Suprapubic skin (tissue), 3 donors: ENCODE measurements at regions not wholly inside any gene's neighbourhood (a gene's known extent, or its start where the extent isn't known, plus 50 kb on each side); places are given as distances from the start of the nearest gene placed in this dataset.

Source experiments
- CTCF ChIP-seq, 2 donors: fragments of 200-600 bp in 1 of 2; fragments of 450-650 bp in 1 of 2; sonication (generic) in 1 of 2; IDR thresholded peaks; one replicate each; pipeline ENCODE4 v1.5.1; 2016 to 2019; ENCODE audit warnings: antibody characterized with exemption in 2 of 2, mild to moderate bottlenecking in 1 of 2, moderate library complexity in 1 of 2
- POLR2A ChIP-seq, 2 donors: fragments of 450-650 bp; IDR thresholded peaks; one replicate each; pipeline ENCODE4 v1.6.1; 2017; ENCODE audit warnings: antibody characterized with exemption in 2 of 2, mild to moderate bottlenecking in 2 of 2, moderate library complexity in 2 of 2

GRCh38 chr3:103950676-103951075 is 1416.0 kb upstream of the ALCAM start:
- TF ChIP-seq CTCF (IDR thresholded peaks at IDR 0.05): no peak
- TF ChIP-seq POLR2A (IDR thresholded peaks at IDR 0.05): no peak
